ENCODE measurements at regions not wholly inside any gene's neighbourhood (a gene's known extent, or its start where the extent isn't known, plus 50 kb on each side); places are given as distances from the start of the nearest gene placed in this dataset.
A peak's percentile ranks its signal among the peaks of the same experiment; 100 is the strongest.
"Not testable (repeated sequence)": the region's sequence is repeated elsewhere in the genome, so short reads cannot be mapped to it uniquely, and the experiment has no call there.

DNA sequence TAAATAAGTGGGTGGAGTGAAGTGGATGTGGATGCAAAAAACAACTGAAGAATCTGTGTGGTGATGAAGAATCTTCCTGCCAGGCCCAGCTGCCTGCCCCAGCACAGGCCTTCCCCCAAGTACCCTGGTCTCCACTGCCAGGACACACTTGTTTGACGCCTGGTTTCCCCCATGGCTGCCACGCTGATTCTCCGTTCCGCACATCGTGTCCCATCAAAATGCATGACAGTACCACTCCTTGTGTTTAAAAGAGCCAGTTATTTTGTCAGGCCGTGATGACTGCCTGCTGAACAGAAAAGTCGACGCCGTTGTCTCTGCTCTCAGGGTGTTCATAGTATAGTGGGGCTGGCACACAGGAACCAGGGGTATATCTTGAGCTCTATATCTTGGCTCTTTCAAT, 50.3 kb upstream of the KYNU start:
- in situ Hi-C loops (cut with HindIII; ENCODE audit: low pct_unique_long_range_greater_than_20kb, low sequenced_read_pairs), result no loop called here
- TF ChIP-seq JUND (IDR thresholded peaks at IDR 0.05; ENCODE audit: low read depth), result no peak

DNA sequence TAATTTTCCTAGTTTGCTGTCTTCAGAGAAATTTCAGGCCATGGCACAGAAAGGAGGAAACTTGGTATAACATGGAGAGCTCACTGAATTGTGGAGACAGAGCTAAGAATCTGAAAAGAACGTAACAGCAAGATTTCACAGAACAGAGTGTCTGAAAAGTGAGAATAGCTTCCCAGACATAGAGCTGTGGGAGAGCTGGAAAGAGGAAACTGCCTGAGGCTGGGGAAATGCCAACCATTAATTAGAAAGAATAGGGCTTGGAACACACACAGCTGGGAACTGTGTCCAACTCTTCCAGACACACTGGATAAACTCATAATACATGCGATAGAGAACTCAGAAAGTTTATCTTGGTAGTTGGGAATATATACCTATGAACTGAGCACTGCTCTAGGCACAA, 51.6 kb upstream of the KYNU start:
- TF ChIP-seq JUND (IDR thresholded peaks at IDR 0.05; ENCODE audit: low read depth), result no peak
- DNase-seq (ENCODE audit: low read depth in 1 of 2, low spot score in 1 of 2), result peak in 1 of 2 experiments; percentile 9
- in situ Hi-C loops (cut with HindIII; ENCODE audit: low pct_unique_long_range_greater_than_20kb, low sequenced_read_pairs), result no loop called here

More for the DNA sequence above, 50.3 kb upstream of the KYNU start:
- DNase-seq (ENCODE audit: low read depth in 1 of 2, low spot score in 1 of 2), result no peak

DNA sequence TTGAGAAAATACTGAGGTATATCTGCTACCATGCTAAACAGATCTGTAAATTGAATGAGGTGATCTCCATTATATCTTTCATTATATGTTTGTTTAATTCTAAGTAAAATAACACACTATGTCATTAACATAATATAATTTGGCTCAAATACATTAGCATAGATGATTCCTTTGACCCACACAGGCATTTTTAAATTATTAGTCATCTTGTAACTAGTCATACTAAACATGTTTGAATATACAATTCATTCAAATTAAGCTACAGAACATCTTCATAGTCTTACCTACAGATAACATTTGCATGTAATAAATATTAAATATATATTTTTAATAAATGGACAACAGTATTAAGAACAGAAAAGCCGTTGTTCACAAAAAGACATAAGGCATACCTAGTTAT, 52.7 kb upstream of the KYNU start:
- no peak for DNase-seq (ENCODE audit: low read depth in 1 of 2, low spot score in 1 of 2)
- in situ Hi-C loops (cut with HindIII; ENCODE audit: low pct_unique_long_range_greater_than_20kb, low sequenced_read_pairs), result no loop called here

GRCh38 chr2:142822190-142822589, 55.3 kb upstream of the KYNU start:
- no peak for DNase-seq (ENCODE audit: low read depth in 1 of 2, low spot score in 1 of 2)
- in situ Hi-C loops (cut with HindIII; ENCODE audit: low pct_unique_long_range_greater_than_20kb, low sequenced_read_pairs), result no loop called here
- no peak for TF ChIP-seq JUND (IDR thresholded peaks at IDR 0.05; ENCODE audit: low read depth)

More for the DNA sequence above, 52.7 kb upstream of the KYNU start:
- no peak for TF ChIP-seq JUND (IDR thresholded peaks at IDR 0.05; ENCODE audit: low read depth)

GRCh38 chr2:142819411-142819810, 58.1 kb upstream of the KYNU start:
- no peak for TF ChIP-seq JUND (IDR thresholded peaks at IDR 0.05; ENCODE audit: low read depth)

GRCh38 chr2:142815375-142815774, 62.1 kb upstream of the KYNU start:
- in situ Hi-C loops (cut with HindIII; ENCODE audit: low pct_unique_long_range_greater_than_20kb, low sequenced_read_pairs), result no loop called here
- TF ChIP-seq JUND (IDR thresholded peaks at IDR 0.05; ENCODE audit: low read depth), result no peak
- DNase-seq (ENCODE audit: low read depth in 1 of 2, low spot score in 1 of 2), result no peak

More at GRCh38 chr2:142819411-142819810, 58.1 kb upstream of the KYNU start:
- DNase-seq (ENCODE audit: low read depth in 1 of 2, low spot score in 1 of 2), result no peak
- in situ Hi-C loops (cut with HindIII; ENCODE audit: low pct_unique_long_range_greater_than_20kb, low sequenced_read_pairs), result no loop called here

DNA sequence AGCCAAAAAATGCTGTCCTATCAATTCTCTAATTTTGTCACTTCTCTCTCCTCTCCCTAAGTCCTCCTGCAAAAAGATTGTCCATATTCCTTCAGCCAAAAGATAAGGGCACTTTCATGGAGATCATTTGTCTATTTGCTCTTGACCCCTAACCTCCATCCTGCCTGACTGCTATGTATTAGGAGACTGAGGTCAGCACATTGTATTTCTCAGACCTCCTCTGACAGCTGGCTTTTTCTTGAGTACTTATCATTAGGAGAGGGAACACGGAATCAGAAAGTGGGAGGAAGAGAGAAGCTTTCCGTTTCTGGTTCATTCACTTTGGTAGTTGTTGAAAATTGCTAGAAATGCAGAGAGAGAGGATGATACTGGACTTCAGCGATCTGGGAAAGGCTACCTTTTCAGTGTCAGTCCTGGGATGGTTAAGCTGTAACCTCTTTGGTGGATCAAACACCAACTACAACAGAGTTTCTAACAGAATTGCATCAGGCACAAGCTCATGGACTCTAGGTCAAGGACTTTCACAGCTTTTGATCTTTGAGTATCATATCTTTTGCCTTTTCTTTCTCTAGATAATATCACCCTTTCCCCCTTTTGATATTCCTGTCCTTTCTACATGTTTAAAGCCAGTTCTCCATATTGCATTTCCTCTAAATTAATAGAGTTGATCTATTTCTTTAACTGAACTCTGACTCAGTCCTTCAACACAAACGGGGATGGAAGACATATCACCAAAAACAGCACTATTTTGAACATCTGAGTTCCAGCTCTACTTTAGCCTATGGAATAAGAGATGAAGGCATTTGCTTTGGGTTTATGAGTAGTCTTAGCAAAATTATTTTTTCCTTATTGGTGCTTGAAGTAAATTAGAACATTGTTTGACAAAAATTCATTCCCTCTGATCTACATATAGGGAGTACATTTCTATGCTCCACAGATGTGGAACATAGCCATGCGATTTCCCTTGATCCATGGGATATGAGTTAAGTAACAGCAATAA, 63.3 kb upstream of the KYNU start:
- no peak for TF ChIP-seq JUND (IDR thresholded peaks at IDR 0.05; ENCODE audit: low read depth)
- in situ Hi-C loops (cut with HindIII; ENCODE audit: low pct_unique_long_range_greater_than_20kb, low sequenced_read_pairs), result no loop called here
- no peak for DNase-seq (ENCODE audit: low read depth in 1 of 2, low spot score in 1 of 2)

DNA sequence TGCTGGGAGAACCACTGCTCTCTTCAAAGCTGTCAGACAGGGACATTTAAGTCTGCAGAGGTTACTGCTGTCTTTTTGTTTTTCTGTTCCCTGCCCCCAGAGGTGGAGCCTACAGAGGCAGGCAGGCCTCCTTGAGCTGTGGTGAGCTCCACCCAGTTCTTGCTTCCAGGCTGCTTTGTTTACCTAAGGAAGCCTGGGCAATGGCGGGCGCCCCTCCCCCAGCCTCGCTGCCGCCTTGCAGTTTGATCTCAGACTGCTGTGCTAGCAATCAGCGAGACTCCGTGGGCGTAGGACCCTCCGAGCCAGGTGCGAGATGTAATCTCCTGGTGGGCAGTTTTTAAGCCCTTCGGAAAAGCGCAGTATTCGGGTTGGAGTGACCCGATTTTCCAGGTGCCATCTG, 65.8 kb upstream of the KYNU start:
- DNase-seq (ENCODE audit: low read depth in 1 of 2, low spot score in 1 of 2), result not testable (repeated sequence)

DNA sequence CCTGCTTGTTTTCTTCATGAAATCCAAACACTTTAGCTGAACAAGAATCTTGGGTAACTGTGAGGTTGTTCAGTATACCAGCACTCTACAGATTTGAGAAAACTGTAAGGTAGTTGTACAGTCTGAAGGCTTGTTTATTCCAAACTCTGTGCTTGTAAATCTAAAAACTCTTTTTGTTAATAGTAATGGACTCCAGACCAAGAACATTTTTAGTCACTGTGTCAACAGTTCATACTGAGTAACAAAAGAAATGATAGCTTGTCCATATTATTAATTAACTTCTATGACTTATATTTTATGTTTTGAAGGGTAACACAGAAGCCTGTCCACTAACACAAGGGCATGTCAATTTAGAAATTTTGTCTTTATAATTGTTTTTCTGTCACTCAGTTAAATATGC, 72.2 kb upstream of the KYNU start:
- no peak for DNase-seq (ENCODE audit: low read depth in 1 of 2, low spot score in 1 of 2)
- in situ Hi-C loops (cut with HindIII; ENCODE audit: low pct_unique_long_range_greater_than_20kb, low sequenced_read_pairs), result no loop called here

More for the DNA sequence above, 65.8 kb upstream of the KYNU start:
- in situ Hi-C loops (cut with HindIII; ENCODE audit: low pct_unique_long_range_greater_than_20kb, low sequenced_read_pairs), result not testable (repeated sequence)

DNA sequence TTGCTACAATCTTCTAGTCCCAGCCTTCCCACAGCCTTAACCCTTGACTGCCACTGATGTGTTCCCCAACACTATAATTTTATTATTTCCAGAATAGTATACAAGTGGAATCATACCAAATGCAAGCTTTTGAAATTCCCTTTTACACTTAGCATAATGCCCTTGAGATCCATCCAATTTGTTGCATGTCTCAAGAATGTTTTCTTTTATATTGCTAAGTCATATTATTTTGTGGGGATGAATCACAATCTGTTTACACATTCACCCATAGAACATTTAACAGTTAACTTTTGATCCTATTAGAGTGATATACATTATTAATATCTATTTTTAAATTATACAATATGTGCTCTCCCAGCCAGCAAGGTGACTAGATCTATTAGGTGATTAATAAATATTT, 74.3 kb upstream of the KYNU start:
- DNase-seq (ENCODE audit: low read depth in 1 of 2, low spot score in 1 of 2), result no peak
- in situ Hi-C loops (cut with HindIII; ENCODE audit: low pct_unique_long_range_greater_than_20kb, low sequenced_read_pairs), result no loop called here
- no peak for TF ChIP-seq JUND (IDR thresholded peaks at IDR 0.05; ENCODE audit: low read depth)

More for the DNA sequence above, 72.2 kb upstream of the KYNU start:
- TF ChIP-seq JUND (IDR thresholded peaks at IDR 0.05; ENCODE audit: low read depth), result no peak

DNA sequence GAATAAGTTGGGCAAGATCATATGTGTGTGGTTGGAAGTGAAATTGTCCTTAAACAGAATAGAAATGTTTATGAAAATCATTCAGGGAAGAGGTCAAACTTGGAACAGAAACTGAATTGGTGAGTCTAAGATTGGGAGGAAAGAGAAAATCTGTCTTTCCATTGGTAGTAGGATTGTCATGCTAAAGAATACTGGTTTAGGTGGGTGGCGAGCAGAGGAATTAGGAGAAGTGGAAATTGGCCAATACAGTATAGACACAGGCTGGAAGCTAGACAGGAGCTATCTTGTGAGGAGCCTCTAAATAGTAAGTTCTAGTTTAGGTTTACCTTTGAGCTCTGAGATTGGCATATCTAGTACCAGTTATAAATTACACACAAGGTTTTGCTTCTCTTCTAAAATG, 80.9 kb upstream of the KYNU start:
- in situ Hi-C loops (cut with HindIII; ENCODE audit: low pct_unique_long_range_greater_than_20kb, low sequenced_read_pairs), result no loop called here
- DNase-seq (ENCODE audit: low read depth in 1 of 2, low spot score in 1 of 2), result no peak
- TF ChIP-seq JUND (IDR thresholded peaks at IDR 0.05; ENCODE audit: low read depth), result no peak

DNA sequence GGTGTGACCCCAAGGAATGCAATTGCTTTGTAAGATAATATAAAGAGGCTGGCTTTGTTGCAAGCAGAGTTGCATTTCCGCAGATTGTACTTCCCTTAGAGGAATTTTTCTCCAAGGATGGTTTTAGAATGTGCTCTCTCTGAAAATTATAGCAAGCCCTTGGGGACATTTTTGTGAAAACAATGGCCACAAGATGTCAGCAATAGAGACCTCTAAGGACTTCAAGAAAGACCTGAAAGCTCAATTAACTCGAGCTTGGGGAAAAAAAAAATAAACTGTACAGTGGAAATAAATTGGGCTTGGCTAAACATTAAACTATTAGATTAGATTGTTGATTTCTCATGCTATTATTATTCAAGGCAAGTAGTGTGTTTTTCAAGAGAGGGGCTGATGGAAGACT, 81.3 kb upstream of the KYNU start:
- TF ChIP-seq JUND (IDR thresholded peaks at IDR 0.05; ENCODE audit: low read depth), result no peak
- DNase-seq (ENCODE audit: low read depth in 1 of 2, low spot score in 1 of 2), result peak in 1 of 2 experiments; percentile 35
- in situ Hi-C loops (cut with HindIII; ENCODE audit: low pct_unique_long_range_greater_than_20kb, low sequenced_read_pairs), result no loop called here

DNA sequence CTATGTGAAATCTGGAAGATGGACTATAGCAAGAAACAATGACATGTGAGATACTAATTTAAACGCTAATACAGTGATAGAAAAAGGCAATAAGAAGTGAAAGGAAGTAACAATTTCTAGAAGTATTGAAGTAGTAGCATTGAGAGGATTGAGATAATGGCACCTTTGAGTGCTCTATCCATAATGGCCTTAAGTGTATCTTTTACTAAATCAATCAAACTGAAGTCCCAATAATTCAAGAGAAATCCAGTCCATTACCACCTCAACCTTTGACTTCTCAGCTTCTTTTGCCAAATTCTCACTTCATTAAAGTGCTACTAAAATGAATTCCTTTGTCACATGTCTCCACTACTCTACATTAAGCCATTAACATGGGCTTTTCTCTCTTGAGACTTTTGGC, 82.6 kb upstream of the KYNU start:
- no peak for TF ChIP-seq JUND (IDR thresholded peaks at IDR 0.05; ENCODE audit: low read depth)
- in situ Hi-C loops (cut with HindIII; ENCODE audit: low pct_unique_long_range_greater_than_20kb, low sequenced_read_pairs), result no loop called here
- no peak for DNase-seq (ENCODE audit: low read depth in 1 of 2, low spot score in 1 of 2)

GRCh38 chr2:142792328-142792727, 85.1 kb upstream of the KYNU start:
- in situ Hi-C loops (cut with HindIII; ENCODE audit: low pct_unique_long_range_greater_than_20kb, low sequenced_read_pairs); DNase-seq (ENCODE audit: low read depth in 1 of 2, low spot score in 1 of 2): not testable (repeated sequence)
